ENCODE measurements at regions not wholly inside any gene's neighbourhood (a gene's known extent, or its start where the extent isn't known, plus 50 kb on each side); places are given as distances from the start of the nearest gene placed in this dataset.

DNA sequence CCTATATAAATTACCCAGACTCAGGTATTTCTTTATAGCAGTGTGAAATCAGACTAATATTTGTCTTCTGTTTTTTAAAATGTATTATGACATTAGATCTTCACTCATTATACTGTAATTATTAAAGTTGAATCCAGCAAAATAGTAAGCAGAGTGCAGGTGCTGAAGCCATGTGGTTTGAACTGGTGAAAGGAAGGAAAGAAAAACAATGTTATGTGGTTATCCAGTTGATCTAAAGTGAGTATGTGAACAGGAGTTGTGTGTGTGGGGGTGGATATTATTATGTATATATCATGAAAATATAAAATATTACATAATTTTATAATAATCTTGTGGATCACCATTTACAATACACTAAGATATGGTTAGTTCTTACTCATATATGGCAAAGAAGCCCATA is 593.7 kb downstream of the SEMA5A start:
- Histone ChIP-seq H3K9ac (no peak overlapping the region), H3F3A (replicated peaks; ENCODE audit: insufficient read depth) (no peaks in the 10 kb centered on the region), H2AFZ (ENCODE audit: low read depth) (no peak overlapping the region), H3K4me3 (ENCODE audit: low read depth in 2 of 2, low read length in 1 of 2) (no peak overlapping the region), H3K4me1 (ENCODE audit: control insufficient read depth in 1 of 2, insufficient read depth in 2 of 2, low read depth in 1 of 2, low read length in 1 of 2) (no peaks in the 10 kb centered on the region), H3K36me3 (replicated peaks in 1 of 2; ENCODE audit: control insufficient read depth in 1 of 2, insufficient read depth in 2 of 2, low read length in 1 of 2) (no peaks in the 10 kb centered on the region), H3K9me2 (no peaks in the 10 kb centered on the region), H3K79me2 (ENCODE audit: insufficient read depth) (no peaks in the 10 kb centered on the region), H3K9me3 (no peaks in the 10 kb centered on the region), H3K27ac (ENCODE audit: low read depth in 2 of 2, low read length in 1 of 2) (no peak overlapping the region), H3K4me2 (no peak overlapping the region), H3K27me3 (ENCODE audit: insufficient read depth) (no peaks in the 10 kb centered on the region), H4K20me1 (ENCODE audit: insufficient read depth) (no peaks in the 10 kb centered on the region)
- POLR2A ChIA-PET = no interaction called here
- no peak for DNase-seq
- TF ChIP-seq JUND (IDR thresholded peaks at IDR 0.05) (no peak), NRF1 (IDR thresholded peaks at IDR 0.05; ENCODE audit: low read depth, low read length) (no peak), RAD21 (IDR thresholded peaks at IDR 0.05; ENCODE audit: low read length) (no peak), MEF2A (IDR thresholded peaks at IDR 0.05; ENCODE audit: borderline replicate concordance, low read depth) (no peak), CHD2 (IDR thresholded peaks at IDR 0.05; ENCODE audit: low read length, partially characterized antibody) (no peak), FOXM1 (IDR thresholded peaks at IDR 0.05; ENCODE audit: low read depth) (no peak), EZH2phosphoT487 (IDR thresholded peaks at IDR 0.05; ENCODE audit: borderline replicate concordance, low read depth) (no peak), RCOR1 (IDR thresholded peaks at IDR 0.05; ENCODE audit: low read length) (no peak), ZBTB33 (IDR thresholded peaks at IDR 0.05; ENCODE audit: borderline replicate concordance, low read depth) (no peak), SIN3A (IDR thresholded peaks at IDR 0.05; ENCODE audit: borderline replicate concordance, low read depth, low read length) (no peak), RFX5 (IDR thresholded peaks at IDR 0.05; ENCODE audit: low read length) (no peak), PBX3 (IDR thresholded peaks at IDR 0.05) (no peak)
- CTCF ChIA-PET = interaction anchor here (1.9 kb wide), 1 partner anchor 44 kb away, joined by 6 read pairs; no protein-coding TSS in a partner anchor

DNA sequence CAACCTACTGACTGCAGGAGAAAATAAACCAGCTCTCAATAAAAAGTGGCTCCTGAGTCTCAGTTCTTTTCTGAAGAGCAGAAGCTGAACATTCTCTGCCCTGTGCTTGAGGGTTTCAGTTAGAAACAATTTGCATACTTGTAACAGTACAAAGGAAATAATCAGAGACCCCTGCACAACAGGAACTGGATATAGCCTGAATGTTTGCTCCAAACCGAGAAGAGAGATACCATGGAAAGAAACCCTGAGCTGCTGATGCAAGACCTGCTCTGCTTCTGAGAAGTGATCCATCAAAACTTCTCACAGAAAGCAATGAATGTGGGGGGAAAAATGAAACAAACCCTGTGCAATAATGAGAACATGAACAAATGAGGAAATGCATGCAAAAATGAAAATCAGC is 592.9 kb downstream of the SEMA5A start:
- ChIA-PET POLR2A (no interaction called here), CTCF (interaction anchor here (0.8 to 1.9 kb wide), 4 partner anchors 11 to 591 kb away, joined by 3 to 6 read pairs (median 4); no protein-coding TSS in a partner anchor)
- no peaks in the 10 kb centered on the region for H3K4me1 ChIP-seq (ENCODE audit: control insufficient read depth in 1 of 2, insufficient read depth in 2 of 2, low read depth in 1 of 2, low read length in 1 of 2)
- no peak overlapping the region for H3K9ac ChIP-seq
- H3K4me3 ChIP-seq (ENCODE audit: low read depth in 2 of 2, low read length in 1 of 2) = no peak overlapping the region
- no peaks in the 10 kb centered on the region for H4K20me1 ChIP-seq (ENCODE audit: insufficient read depth)
- no peak overlapping the region for H2AFZ ChIP-seq (ENCODE audit: low read depth)
- H3K27ac ChIP-seq (ENCODE audit: low read depth in 2 of 2, low read length in 1 of 2) = no peak overlapping the region
- H3K4me2 ChIP-seq = no peak overlapping the region
- 24% methylated on average over 1 of the region's 1 CpG for WGBS (ENCODE audit: low lambda C conversion rate)
- H3K9me3 ChIP-seq = no peaks in the 10 kb centered on the region
- H3K36me3 ChIP-seq (replicated peaks in 1 of 2; ENCODE audit: control insufficient read depth in 1 of 2, insufficient read depth in 2 of 2, low read length in 1 of 2) = no peaks in the 10 kb centered on the region
- no peaks in the 10 kb centered on the region for H3K79me2 ChIP-seq (ENCODE audit: insufficient read depth)
- DNase-seq = no peak
- no peaks in the 10 kb centered on the region for H3K27me3 ChIP-seq (ENCODE audit: insufficient read depth)
- no peaks in the 10 kb centered on the region for H3K9me2 ChIP-seq
- no peaks in the 10 kb centered on the region for H3F3A ChIP-seq (replicated peaks; ENCODE audit: insufficient read depth)
- no peak for TF ChIP-seq ELF1 (IDR thresholded peaks at IDR 0.05)
- TF ChIP-seq RFX5 (IDR thresholded peaks at IDR 0.05; ENCODE audit: low read length) = no peak
- TF ChIP-seq NRF1 (IDR thresholded peaks at IDR 0.05; ENCODE audit: low read depth, low read length) = no peak
- no peak for TF ChIP-seq RXRA (IDR thresholded peaks at IDR 0.05; ENCODE audit: borderline replicate concordance, low read depth)
- TF ChIP-seq CHD2 (IDR thresholded peaks at IDR 0.05; ENCODE audit: low read length, partially characterized antibody) = no peak
- no peak for TF ChIP-seq MXI1 (IDR thresholded peaks at IDR 0.05; ENCODE audit: low read depth, low read length)
- no peak for TF ChIP-seq USF1 (IDR thresholded peaks at IDR 0.05; ENCODE audit: borderline replicate concordance, low read depth)
- no peak for TF ChIP-seq YY1 (IDR thresholded peaks at IDR 0.05; ENCODE audit: low read depth)
- TF ChIP-seq PBX3 (IDR thresholded peaks at IDR 0.05) = no peak
- no peak for TF ChIP-seq MEF2A (IDR thresholded peaks at IDR 0.05; ENCODE audit: borderline replicate concordance, low read depth)
- TF ChIP-seq, protein P1, sequence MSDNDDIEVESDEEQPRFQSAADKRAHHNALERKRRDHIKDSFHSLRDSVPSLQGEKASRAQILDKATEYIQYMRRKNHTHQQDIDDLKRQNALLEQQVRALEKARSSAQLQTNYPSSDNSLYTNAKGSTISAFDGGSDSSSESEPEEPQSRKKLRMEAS (IDR thresholded peaks at IDR 0.05; ENCODE audit: low read depth) = no peak
- TF ChIP-seq, protein P2, sequence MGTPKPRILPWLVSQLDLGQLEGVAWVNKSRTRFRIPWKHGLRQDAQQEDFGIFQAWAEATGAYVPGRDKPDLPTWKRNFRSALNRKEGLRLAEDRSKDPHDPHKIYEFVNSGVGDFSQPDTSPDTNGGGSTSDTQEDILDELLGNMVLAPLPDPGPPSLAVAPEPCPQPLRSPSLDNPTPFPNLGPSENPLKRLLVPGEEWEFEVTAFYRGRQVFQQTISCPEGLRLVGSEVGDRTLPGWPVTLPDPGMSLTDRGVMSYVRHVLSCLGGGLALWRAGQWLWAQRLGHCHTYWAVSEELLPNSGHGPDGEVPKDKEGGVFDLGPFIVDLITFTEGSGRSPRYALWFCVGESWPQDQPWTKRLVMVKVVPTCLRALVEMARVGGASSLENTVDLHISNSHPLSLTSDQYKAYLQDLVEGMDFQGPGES (IDR thresholded peaks at IDR 0.05; ENCODE audit: low read depth, low read length) = no peak
- TF ChIP-seq ZBTB33 (IDR thresholded peaks at IDR 0.05; ENCODE audit: borderline replicate concordance, low read depth) = no peak

Measured in SK-N-SH (cell line).